ENCODE measurements at regions not wholly inside any gene's neighbourhood (a gene's known extent, or its start where the extent isn't known, plus 50 kb on each side); places are given as distances from the start of the nearest gene placed in this dataset.

- DNase-seq (ENCODE audit: low spot score), result no peak
- Histone ChIP-seq H3K4me1 (ENCODE audit: insufficient read depth) (peaks cover 16% of the 10 kb centered on the region), H3K4me2 (no peak overlapping the region), H3K36me3 (replicated peaks; ENCODE audit: insufficient read depth, low read depth) (no peaks in the 10 kb centered on the region), H3K27ac (no peak overlapping the region), H3K4me3 (no peak overlapping the region), H3K9me3 (ENCODE audit: low read depth) (no peaks in the 10 kb centered on the region), H3K79me2 (peaks cover 6% of the 10 kb centered on the region), H3K9me2 (replicated peaks; ENCODE audit: insufficient read depth) (no peaks in the 10 kb centered on the region), H4K20me1 (ENCODE audit: insufficient read depth, poor library complexity, severe bottlenecking) (no peaks in the 10 kb centered on the region), H3K27me3 (no peaks in the 10 kb centered on the region), H2AFZ (no peak overlapping the region)
- no peak for TF ChIP-seq EZH2phosphoT487 (IDR thresholded peaks at IDR 0.05; ENCODE audit: low read depth, severe bottlenecking, unreplicated experiment)
- TF ChIP-seq, protein P1, sequence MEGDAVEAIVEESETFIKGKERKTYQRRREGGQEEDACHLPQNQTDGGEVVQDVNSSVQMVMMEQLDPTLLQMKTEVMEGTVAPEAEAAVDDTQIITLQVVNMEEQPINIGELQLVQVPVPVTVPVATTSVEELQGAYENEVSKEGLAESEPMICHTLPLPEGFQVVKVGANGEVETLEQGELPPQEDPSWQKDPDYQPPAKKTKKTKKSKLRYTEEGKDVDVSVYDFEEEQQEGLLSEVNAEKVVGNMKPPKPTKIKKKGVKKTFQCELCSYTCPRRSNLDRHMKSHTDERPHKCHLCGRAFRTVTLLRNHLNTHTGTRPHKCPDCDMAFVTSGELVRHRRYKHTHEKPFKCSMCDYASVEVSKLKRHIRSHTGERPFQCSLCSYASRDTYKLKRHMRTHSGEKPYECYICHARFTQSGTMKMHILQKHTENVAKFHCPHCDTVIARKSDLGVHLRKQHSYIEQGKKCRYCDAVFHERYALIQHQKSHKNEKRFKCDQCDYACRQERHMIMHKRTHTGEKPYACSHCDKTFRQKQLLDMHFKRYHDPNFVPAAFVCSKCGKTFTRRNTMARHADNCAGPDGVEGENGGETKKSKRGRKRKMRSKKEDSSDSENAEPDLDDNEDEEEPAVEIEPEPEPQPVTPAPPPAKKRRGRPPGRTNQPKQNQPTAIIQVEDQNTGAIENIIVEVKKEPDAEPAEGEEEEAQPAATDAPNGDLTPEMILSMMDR (IDR thresholded peaks at IDR 0.05; ENCODE audit: poor library complexity), result no peak
- TF ChIP-seq EZH2 (IDR thresholded peaks at IDR 0.05; ENCODE audit: borderline replicate concordance), result no peak
- 95% methylated on average over 30 of the region's 30 CpGs for WGBS (ENCODE audit: low lambda C conversion rate, missing lambda C conversion rate)
These were observed 61.8 kb downstream of the RTP5 start for GRCh38 chr2:241931084-241931975.

DNA sequence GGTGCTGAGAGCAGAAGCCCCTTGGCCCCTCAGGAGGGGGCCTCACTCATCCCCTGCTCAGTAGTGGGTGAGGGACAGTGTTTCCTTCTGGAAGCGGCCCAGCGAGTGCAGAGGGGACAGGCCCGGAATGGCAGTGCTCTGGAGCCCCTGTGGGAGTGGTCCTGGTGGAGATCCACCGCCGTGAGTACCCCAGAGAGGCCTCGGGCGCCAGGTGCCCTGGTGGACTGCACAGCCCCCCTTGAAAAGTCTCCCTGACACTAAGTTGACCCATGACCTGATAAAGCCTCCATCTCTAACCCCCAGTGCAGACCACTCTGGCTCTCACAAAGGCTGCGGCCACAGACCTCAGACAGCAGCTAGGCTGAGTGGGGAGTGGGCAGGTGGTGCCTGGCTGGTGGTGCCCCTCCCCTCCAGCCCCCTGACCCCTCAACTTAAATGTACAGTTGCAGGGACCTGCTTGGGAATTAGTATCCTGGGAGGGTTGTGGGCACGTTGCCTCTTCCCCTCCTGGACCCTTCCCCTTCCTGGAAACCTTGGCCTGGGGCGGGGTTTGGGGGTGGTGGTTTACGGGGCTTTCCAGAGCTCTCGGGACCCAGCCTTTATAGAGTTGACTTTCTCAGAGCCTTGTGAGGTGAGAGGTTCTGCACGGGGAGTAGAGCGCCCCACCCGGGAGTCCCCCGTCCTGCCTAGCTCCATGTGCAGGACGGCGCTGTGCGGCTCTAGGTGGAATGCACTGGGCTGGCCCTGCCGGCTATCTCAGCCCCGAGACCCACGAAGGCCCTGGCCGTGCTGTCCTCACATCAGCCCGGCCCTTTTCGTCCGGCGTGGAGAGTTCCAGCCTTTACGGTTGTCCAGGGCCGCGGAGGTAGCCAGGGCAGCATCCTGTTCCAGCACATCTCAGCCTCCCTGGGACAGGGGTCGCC, 62.7 kb downstream of the RTP5 start:
- peaks cover 16% of the 10 kb centered on the region for H3K4me1 ChIP-seq (ENCODE audit: insufficient read depth)
- no peaks in the 10 kb centered on the region for H3K9me2 ChIP-seq (replicated peaks; ENCODE audit: insufficient read depth)
- WGBS (ENCODE audit: low lambda C conversion rate, missing lambda C conversion rate), result 89% methylated on average over 29 of the region's 31 CpGs
- H3K27ac ChIP-seq, result peak overlapping the region; percentile 61
- no peak overlapping the region for H3K4me3 ChIP-seq
- H3K4me2 ChIP-seq, result peak overlapping the region; percentile 64
- H4K20me1 ChIP-seq (ENCODE audit: insufficient read depth, poor library complexity, severe bottlenecking), result no peaks in the 10 kb centered on the region
- no peak overlapping the region for H2AFZ ChIP-seq
- DNase-seq (ENCODE audit: low spot score), result no peak
- peaks cover 6% of the 10 kb centered on the region for H3K79me2 ChIP-seq
- H3K36me3 ChIP-seq (replicated peaks; ENCODE audit: insufficient read depth, low read depth), result no peaks in the 10 kb centered on the region
- no peaks in the 10 kb centered on the region for H3K9me3 ChIP-seq (ENCODE audit: low read depth)
- no peaks in the 10 kb centered on the region for H3K27me3 ChIP-seq
- TF ChIP-seq EZH2 (IDR thresholded peaks at IDR 0.05; ENCODE audit: borderline replicate concordance), result no peak
- TF ChIP-seq EZH2phosphoT487 (IDR thresholded peaks at IDR 0.05; ENCODE audit: low read depth, severe bottlenecking, unreplicated experiment), result no peak
- TF ChIP-seq, protein P1 (IDR thresholded peaks at IDR 0.05; ENCODE audit: poor library complexity), result no peak

- no peaks in the 10 kb centered on the region for H3K9me3 ChIP-seq (ENCODE audit: low read depth)
- TF ChIP-seq EZH2phosphoT487 (IDR thresholded peaks at IDR 0.05; ENCODE audit: low read depth, severe bottlenecking, unreplicated experiment) (no peak), EZH2 (IDR thresholded peaks at IDR 0.05; ENCODE audit: borderline replicate concordance) (no peak)
- TF ChIP-seq, protein P1 (IDR thresholded peaks at IDR 0.05; ENCODE audit: poor library complexity), result no peak
- H4K20me1 ChIP-seq (ENCODE audit: insufficient read depth, poor library complexity, severe bottlenecking), result no peaks in the 10 kb centered on the region
- 72% methylated on average over 9 of the region's 9 CpGs for WGBS (ENCODE audit: low lambda C conversion rate, missing lambda C conversion rate)
- H3K79me2 ChIP-seq, result peaks cover 6% of the 10 kb centered on the region
- peaks cover 16% of the 10 kb centered on the region for H3K4me1 ChIP-seq (ENCODE audit: insufficient read depth)
- H3K9me2 ChIP-seq (replicated peaks; ENCODE audit: insufficient read depth), result no peaks in the 10 kb centered on the region
- no peak overlapping the region for H3K4me3 ChIP-seq
- no peaks in the 10 kb centered on the region for H3K27me3 ChIP-seq
- DNase-seq (ENCODE audit: low spot score), result peak; percentile 37
- peak overlapping the region; percentile 61 for H3K27ac ChIP-seq
- H3K4me2 ChIP-seq, result peak overlapping the region; percentile 64
- no peak overlapping the region for H2AFZ ChIP-seq
- no peaks in the 10 kb centered on the region for H3K36me3 ChIP-seq (replicated peaks; ENCODE audit: insufficient read depth, low read depth)
These were observed 63.3 kb downstream of the RTP5 start for GRCh38 chr2:241932899-241933178.
